ENCODE measurements at regions not wholly inside any gene's neighbourhood (a gene's known extent, or its start where the extent isn't known, plus 50 kb on each side); places are given as distances from the start of the nearest gene placed in this dataset.

GRCh38 chr13:40460116-40460515, 206.3 kb downstream of the FOXO1 start (continued):
- no peak for TF ChIP-seq HMGXB4 (CRISPR knock-in tag; IDR thresholded peaks at IDR 0.05)
- TF ChIP-seq SMAD3 (CRISPR knock-in tag; IDR thresholded peaks at IDR 0.05; ENCODE audit: borderline replicate concordance): no peak
- no peak for TF ChIP-seq STAT6 (CRISPR knock-in tag; conservative IDR thresholded peaks at IDR 0.05; ENCODE audit: low read depth)
- TF ChIP-seq ESRRA (CRISPR knock-in tag; IDR thresholded peaks at IDR 0.05; ENCODE audit: borderline replicate concordance): no peak
- no peak for TF ChIP-seq ZNF138 (CRISPR knock-in tag; conservative IDR thresholded peaks at IDR 0.05)
- TF ChIP-seq ZNF219 (CRISPR knock-in tag; IDR thresholded peaks at IDR 0.05; ENCODE audit: borderline replicate concordance): no peak
- no peak for TF ChIP-seq IRF2 (CRISPR knock-in tag; IDR thresholded peaks at IDR 0.05; ENCODE audit: borderline replicate concordance, low read depth)
- TF ChIP-seq TEAD4 (CRISPR knock-in tag; IDR thresholded peaks at IDR 0.05): no peak
- no peak for TF ChIP-seq NR3C1 (CRISPR knock-in tag; conservative IDR thresholded peaks at IDR 0.05; ENCODE audit: low read depth)
- TF ChIP-seq AFF4 (CRISPR knock-in tag; IDR thresholded peaks at IDR 0.05; ENCODE audit: borderline replicate concordance): no peak
- TF ChIP-seq, protein P1, sequence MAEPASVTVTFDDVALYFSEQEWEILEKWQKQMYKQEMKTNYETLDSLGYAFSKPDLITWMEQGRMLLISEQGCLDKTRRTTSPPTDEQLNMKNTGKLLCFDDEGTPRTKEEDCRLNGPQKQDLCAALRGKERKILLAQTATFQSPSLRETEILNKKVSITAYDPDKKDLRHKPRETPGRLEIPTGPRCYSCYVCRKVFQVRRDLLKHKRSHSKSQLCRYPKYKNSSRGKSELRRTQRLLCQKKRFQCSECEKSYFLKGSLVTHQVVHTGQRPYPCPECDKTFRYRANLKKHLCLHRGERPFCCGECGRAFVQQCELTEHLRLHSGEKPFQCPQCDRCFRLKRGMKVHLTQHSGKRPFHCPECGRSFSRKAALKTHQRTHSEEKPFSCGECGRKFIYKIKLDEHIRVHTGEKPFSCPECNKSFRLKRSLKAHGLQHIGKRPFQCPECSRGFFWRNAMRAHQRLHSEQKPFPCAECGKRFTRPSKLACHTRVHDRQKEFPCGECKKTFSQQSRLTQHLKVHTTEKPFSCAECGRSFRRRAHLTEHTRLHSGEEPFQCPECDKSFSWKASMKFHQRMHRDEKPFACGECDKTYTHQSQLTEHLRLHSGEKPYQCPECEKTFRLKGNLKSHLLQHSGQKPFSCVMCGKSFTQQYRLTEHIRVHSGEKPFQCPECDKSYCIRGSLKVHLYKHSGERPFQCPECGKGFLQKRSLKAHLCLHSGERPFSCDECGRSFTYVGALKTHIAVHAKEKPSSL (CRISPR knock-in tag; conservative IDR thresholded peaks at IDR 0.05): no peak
- TF ChIP-seq CREM (CRISPR knock-in tag; IDR thresholded peaks at IDR 0.05): no peak
- TF ChIP-seq ETV6 (CRISPR knock-in tag; IDR thresholded peaks at IDR 0.05): no peak
- no peak for TF ChIP-seq PRRX2 (CRISPR knock-in tag; IDR thresholded peaks at IDR 0.05)

GRCh38 chr13:40464337-40465014, 202.0 kb downstream of the FOXO1 start:
- TF ChIP-seq ZNF232 (CRISPR knock-in tag; IDR thresholded peaks at IDR 0.05): no peak
- TF ChIP-seq, protein P2, sequence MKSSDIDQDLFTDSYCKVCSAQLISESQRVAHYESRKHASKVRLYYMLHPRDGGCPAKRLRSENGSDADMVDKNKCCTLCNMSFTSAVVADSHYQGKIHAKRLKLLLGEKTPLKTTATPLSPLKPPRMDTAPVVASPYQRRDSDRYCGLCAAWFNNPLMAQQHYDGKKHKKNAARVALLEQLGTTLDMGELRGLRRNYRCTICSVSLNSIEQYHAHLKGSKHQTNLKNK (CRISPR knock-in tag; IDR thresholded peaks at IDR 0.05): no peak
- TF ChIP-seq, protein P3, sequence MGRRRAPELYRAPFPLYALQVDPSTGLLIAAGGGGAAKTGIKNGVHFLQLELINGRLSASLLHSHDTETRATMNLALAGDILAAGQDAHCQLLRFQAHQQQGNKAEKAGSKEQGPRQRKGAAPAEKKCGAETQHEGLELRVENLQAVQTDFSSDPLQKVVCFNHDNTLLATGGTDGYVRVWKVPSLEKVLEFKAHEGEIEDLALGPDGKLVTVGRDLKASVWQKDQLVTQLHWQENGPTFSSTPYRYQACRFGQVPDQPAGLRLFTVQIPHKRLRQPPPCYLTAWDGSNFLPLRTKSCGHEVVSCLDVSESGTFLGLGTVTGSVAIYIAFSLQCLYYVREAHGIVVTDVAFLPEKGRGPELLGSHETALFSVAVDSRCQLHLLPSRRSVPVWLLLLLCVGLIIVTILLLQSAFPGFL (CRISPR knock-in tag; IDR thresholded peaks at IDR 0.05; ENCODE audit: borderline replicate concordance): no peak
- TF ChIP-seq E2F1 (CRISPR knock-in tag; IDR thresholded peaks at IDR 0.05): no peak
- TF ChIP-seq, protein P4, sequence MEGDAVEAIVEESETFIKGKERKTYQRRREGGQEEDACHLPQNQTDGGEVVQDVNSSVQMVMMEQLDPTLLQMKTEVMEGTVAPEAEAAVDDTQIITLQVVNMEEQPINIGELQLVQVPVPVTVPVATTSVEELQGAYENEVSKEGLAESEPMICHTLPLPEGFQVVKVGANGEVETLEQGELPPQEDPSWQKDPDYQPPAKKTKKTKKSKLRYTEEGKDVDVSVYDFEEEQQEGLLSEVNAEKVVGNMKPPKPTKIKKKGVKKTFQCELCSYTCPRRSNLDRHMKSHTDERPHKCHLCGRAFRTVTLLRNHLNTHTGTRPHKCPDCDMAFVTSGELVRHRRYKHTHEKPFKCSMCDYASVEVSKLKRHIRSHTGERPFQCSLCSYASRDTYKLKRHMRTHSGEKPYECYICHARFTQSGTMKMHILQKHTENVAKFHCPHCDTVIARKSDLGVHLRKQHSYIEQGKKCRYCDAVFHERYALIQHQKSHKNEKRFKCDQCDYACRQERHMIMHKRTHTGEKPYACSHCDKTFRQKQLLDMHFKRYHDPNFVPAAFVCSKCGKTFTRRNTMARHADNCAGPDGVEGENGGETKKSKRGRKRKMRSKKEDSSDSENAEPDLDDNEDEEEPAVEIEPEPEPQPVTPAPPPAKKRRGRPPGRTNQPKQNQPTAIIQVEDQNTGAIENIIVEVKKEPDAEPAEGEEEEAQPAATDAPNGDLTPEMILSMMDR (IDR thresholded peaks at IDR 0.05): no peak
- TF ChIP-seq ZNF219 (CRISPR knock-in tag; IDR thresholded peaks at IDR 0.05; ENCODE audit: borderline replicate concordance): no peak
- DNase-seq (ENCODE audit: low spot score) (no peak), ATAC-seq (no peak)
- H3K27me3 Mint-ChIP-seq (ENCODE audit: low read depth): no peaks in the 10 kb centered on the region
- peaks cover 8% of the 10 kb centered on the region for H3K9me3 Mint-ChIP-seq
- H3K27ac Mint-ChIP-seq: no peak overlapping the region
- H3K4me3 Mint-ChIP-seq: no peak overlapping the region
- no peaks in the 10 kb centered on the region for H3K4me1 Mint-ChIP-seq
- CTCF ChIA-PET: interaction anchor here (1.1 kb wide), 1 partner anchor 12 kb away, joined by 3 read pairs; no protein-coding TSS in a partner anchor
- POLR2A ChIA-PET: no interaction called here
- no peaks in the 10 kb centered on the region for H3K36me3 Mint-ChIP-seq
